ENCODE measurements at regions not wholly inside any gene's neighbourhood (a gene's known extent, or its start where the extent isn't known, plus 50 kb on each side); places are given as distances from the start of the nearest gene placed in this dataset.
A peak's percentile ranks its signal among the peaks of the same experiment; 100 is the strongest.

DNA sequence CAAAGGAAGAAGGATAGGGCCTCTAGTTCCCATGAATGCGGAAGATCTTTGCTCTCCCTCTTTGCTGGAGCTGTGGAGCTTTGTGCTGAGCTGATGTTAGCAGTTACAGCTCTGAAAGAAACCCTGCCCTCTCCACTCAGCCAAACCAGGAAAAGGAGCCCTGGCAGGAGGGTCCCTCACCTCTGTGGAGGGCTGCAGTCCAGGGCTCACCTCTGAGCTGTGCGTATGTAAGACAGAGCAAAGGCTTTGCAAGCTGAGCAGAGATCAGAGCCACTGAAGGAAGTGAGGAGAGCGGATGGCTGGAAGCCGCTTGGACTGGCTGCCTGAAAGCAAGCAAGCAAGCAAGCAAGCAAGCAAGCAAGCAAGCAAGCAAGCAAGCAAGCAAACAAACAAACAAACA lies 84.7 kb downstream of the RAMP3 start (continued):
- TF ChIP-seq, protein P1, sequence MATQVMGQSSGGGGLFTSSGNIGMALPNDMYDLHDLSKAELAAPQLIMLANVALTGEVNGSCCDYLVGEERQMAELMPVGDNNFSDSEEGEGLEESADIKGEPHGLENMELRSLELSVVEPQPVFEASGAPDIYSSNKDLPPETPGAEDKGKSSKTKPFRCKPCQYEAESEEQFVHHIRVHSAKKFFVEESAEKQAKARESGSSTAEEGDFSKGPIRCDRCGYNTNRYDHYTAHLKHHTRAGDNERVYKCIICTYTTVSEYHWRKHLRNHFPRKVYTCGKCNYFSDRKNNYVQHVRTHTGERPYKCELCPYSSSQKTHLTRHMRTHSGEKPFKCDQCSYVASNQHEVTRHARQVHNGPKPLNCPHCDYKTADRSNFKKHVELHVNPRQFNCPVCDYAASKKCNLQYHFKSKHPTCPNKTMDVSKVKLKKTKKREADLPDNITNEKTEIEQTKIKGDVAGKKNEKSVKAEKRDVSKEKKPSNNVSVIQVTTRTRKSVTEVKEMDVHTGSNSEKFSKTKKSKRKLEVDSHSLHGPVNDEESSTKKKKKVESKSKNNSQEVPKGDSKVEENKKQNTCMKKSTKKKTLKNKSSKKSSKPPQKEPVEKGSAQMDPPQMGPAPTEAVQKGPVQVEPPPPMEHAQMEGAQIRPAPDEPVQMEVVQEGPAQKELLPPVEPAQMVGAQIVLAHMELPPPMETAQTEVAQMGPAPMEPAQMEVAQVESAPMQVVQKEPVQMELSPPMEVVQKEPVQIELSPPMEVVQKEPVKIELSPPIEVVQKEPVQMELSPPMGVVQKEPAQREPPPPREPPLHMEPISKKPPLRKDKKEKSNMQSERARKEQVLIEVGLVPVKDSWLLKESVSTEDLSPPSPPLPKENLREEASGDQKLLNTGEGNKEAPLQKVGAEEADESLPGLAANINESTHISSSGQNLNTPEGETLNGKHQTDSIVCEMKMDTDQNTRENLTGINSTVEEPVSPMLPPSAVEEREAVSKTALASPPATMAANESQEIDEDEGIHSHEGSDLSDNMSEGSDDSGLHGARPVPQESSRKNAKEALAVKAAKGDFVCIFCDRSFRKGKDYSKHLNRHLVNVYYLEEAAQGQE (IDR thresholded peaks at IDR 0.05; ENCODE audit: unreplicated experiment), result no peak
- TF ChIP-seq STAT1 (IDR thresholded peaks at IDR 0.05; ENCODE audit: unreplicated experiment) (no peak), EZH2phosphoT487 (IDR thresholded peaks at IDR 0.05; ENCODE audit: unreplicated experiment) (no peak)

- Mint-ChIP-seq H3K27me3 (ENCODE audit: insufficient read depth, low read depth, poor library complexity) (no peaks in the 10 kb centered on the region), H3K4me1 (no peaks in the 10 kb centered on the region; the same call in 1 of the 3 replicates), H3K4me3 (no peak overlapping the region), H3K27ac (no peak overlapping the region), H3K36me3 (ENCODE audit: low read depth) (no peaks in the 10 kb centered on the region), H3K9me3 (no peaks in the 10 kb centered on the region)
- H3K79me2 ChIP-seq (replicated peaks; ENCODE audit: insufficient read depth), result no peaks in the 10 kb centered on the region
- no peaks in the 10 kb centered on the region for H4K20me1 ChIP-seq (replicated peaks; ENCODE audit: insufficient read depth)
- DNase-seq (ENCODE audit: low spot score), result no peak
- no peak overlapping the region for H2AFZ ChIP-seq
- H3K9me2 ChIP-seq (ENCODE audit: insufficient read depth), result no peaks in the 10 kb centered on the region
- no peak overlapping the region for H3K27ac ChIP-seq (ENCODE audit: low read depth)
- peak; percentile 71 for ATAC-seq
- no peak overlapping the region for H3K4me3 ChIP-seq
- H3K4me1 ChIP-seq (ENCODE audit: insufficient read depth), result no peaks in the 10 kb centered on the region
- no peak overlapping the region for H3K4me2 ChIP-seq
- H3K27me3 ChIP-seq (ENCODE audit: insufficient read depth), result no peaks in the 10 kb centered on the region
- H3K36me3 ChIP-seq (ENCODE audit: insufficient read depth), result no peaks in the 10 kb centered on the region
- H3F3A ChIP-seq (replicated peaks; ENCODE audit: low read depth), result no peaks in the 10 kb centered on the region
- no peak for TF ChIP-seq NANOG (IDR thresholded peaks at IDR 0.05; ENCODE audit: borderline replicate concordance)
- TF ChIP-seq ZNF114 (CRISPR knock-in tag; IDR thresholded peaks at IDR 0.05), result no peak
- TF ChIP-seq, protein P2, sequence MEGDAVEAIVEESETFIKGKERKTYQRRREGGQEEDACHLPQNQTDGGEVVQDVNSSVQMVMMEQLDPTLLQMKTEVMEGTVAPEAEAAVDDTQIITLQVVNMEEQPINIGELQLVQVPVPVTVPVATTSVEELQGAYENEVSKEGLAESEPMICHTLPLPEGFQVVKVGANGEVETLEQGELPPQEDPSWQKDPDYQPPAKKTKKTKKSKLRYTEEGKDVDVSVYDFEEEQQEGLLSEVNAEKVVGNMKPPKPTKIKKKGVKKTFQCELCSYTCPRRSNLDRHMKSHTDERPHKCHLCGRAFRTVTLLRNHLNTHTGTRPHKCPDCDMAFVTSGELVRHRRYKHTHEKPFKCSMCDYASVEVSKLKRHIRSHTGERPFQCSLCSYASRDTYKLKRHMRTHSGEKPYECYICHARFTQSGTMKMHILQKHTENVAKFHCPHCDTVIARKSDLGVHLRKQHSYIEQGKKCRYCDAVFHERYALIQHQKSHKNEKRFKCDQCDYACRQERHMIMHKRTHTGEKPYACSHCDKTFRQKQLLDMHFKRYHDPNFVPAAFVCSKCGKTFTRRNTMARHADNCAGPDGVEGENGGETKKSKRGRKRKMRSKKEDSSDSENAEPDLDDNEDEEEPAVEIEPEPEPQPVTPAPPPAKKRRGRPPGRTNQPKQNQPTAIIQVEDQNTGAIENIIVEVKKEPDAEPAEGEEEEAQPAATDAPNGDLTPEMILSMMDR (conservative IDR thresholded peaks at IDR 0.05; ENCODE audit: low read depth in 2 of 2), result no peak
- TF ChIP-seq EZH2 (IDR thresholded peaks at IDR 0.05; ENCODE audit: low read depth, unreplicated experiment), result no peak
- TF ChIP-seq EZH2phosphoT487 (IDR thresholded peaks at IDR 0.05; ENCODE audit: unreplicated experiment), result no peak
- TF ChIP-seq ETS1 (IDR thresholded peaks at IDR 0.05), result no peak
- TF ChIP-seq CREB1 (CRISPR knock-in tag; IDR thresholded peaks at IDR 0.05; ENCODE audit: low read depth), result no peak
- no peak for TF ChIP-seq ZNF331 (CRISPR knock-in tag; IDR thresholded peaks at IDR 0.05; ENCODE audit: low read depth)
- TF ChIP-seq, protein P3, sequence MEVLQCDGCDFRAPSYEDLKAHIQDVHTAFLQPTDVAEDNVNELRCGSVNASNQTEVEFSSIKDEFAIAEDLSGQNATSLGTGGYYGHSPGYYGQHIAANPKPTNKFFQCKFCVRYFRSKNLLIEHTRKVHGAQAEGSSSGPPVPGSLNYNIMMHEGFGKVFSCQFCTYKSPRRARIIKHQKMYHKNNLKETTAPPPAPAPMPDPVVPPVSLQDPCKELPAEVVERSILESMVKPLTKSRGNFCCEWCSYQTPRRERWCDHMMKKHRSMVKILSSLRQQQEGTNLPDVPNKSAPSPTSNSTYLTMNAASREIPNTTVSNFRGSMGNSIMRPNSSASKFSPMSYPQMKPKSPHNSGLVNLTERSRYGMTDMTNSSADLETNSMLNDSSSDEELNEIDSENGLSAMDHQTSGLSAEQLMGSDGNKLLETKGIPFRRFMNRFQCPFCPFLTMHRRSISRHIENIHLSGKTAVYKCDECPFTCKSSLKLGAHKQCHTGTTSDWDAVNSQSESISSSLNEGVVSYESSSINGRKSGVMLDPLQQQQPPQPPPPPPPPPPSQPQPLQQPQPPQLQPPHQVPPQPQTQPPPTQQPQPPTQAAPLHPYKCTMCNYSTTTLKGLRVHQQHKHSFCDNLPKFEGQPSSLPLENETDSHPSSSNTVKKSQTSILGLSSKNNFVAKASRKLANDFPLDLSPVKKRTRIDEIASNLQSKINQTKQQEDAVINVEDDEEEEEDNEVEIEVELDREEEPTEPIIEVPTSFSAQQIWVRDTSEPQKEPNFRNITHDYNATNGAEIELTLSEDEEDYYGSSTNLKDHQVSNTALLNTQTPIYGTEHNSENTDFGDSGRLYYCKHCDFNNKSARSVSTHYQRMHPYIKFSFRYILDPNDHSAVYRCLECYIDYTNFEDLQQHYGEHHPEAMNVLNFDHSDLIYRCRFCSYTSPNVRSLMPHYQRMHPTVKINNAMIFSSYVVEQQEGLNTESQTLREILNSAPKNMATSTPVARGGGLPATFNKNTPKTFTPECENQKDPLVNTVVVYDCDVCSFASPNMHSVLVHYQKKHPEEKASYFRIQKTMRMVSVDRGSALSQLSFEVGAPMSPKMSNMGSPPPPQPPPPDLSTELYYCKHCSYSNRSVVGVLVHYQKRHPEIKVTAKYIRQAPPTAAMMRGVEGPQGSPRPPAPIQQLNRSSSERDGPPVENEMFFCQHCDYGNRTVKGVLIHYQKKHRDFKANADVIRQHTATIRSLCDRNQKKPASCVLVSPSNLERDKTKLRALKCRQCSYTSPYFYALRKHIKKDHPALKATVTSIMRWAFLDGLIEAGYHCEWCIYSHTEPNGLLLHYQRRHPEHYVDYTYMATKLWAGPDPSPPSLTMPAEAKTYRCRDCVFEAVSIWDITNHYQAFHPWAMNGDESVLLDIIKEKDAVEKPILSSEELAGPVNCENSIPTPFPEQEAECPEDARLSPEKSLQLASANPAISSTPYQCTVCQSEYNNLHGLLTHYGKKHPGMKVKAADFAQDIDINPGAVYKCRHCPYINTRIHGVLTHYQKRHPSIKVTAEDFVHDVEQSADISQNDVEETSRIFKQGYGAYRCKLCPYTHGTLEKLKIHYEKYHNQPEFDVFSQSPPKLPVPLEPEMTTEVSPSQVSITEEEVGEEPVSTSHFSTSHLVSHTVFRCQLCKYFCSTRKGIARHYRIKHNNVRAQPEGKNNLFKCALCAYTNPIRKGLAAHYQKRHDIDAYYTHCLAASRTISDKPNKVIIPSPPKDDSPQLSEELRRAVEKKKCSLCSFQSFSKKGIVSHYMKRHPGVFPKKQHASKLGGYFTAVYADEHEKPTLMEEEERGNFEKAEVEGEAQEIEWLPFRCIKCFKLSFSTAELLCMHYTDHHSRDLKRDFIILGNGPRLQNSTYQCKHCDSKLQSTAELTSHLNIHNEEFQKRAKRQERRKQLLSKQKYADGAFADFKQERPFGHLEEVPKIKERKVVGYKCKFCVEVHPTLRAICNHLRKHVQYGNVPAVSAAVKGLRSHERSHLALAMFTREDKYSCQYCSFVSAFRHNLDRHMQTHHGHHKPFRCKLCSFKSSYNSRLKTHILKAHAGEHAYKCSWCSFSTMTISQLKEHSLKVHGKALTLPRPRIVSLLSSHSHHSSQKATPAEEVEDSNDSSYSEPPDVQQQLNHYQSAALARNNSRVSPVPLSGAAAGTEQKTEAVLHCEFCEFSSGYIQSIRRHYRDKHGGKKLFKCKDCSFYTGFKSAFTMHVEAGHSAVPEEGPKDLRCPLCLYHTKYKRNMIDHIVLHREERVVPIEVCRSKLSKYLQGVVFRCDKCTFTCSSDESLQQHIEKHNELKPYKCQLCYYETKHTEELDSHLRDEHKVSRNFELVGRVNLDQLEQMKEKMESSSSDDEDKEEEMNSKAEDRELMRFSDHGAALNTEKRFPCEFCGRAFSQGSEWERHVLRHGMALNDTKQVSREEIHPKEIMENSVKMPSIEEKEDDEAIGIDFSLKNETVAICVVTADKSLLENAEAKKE (CRISPR knock-in tag; IDR thresholded peaks at IDR 0.05), result no peak
Measured at GRCh38 chr7:45242698-45243097, 85.1 kb downstream of the RAMP3 start.

Measured in GM23338 (cell line).